Astrocyte (in vitro differentiated cells and primary cell): ENCODE measurements at regions not wholly inside any gene's neighbourhood (a gene's known extent, or its start where the extent isn't known, plus 50 kb on each side); places are given as distances from the start of the nearest gene placed in this dataset.

Experiments used
- CTCF ChIP-seq: IDR thresholded peaks from 2 replicates; pipeline ENCODE4 v1.5.1; 2011; ENCODE audit warnings: low read depth, mild to moderate bottlenecking, inconsistent platforms, low read length, moderate library complexity; ENCODE audit not compliant: insufficient read depth
- EZH2 ChIP-seq: IDR thresholded peaks from 2 replicates; pipeline ENCODE4 v1.6.1; 2012; ENCODE audit warnings: mild to moderate bottlenecking, low read length, inconsistent platforms; ENCODE audit not compliant: insufficient read depth

- TF ChIP-seq CTCF: no peak
- no peak for TF ChIP-seq EZH2
Measured at GRCh38 chr21:38179511-38179910, 77.3 kb upstream of the KCNJ15 start.
